Stimulated activated CD8-positive, alpha-beta memory T cell treated with anti-CD3 and anti-CD28 coated beads, Interleukin-4, amount 100 ng/mL, for 4 hours (primary cell): ENCODE measurements at regions not wholly inside any gene's neighbourhood (a gene's known extent, or its start where the extent isn't known, plus 50 kb on each side); places are given as distances from the start of the nearest gene placed in this dataset.
"Not testable (repeated sequence)": the region's sequence is repeated elsewhere in the genome, so short reads cannot be mapped to it uniquely, and the experiment has no call there.

Experiments used
- DNase-seq, 2 donors: peaks; one replicate each; pipeline ENCODE4 v3.0.0-alpha.2; 2020; ENCODE audit warnings: low read depth in 2 of 2, low spot score in 1 of 2

- DNase-seq = no peak
Measured at GRCh38 chr1:182261655-182262054, 129.9 kb downstream of the GLUL start.

- DNase-seq = no peak
Measured at GRCh38 chr1:182260516-182260915, 131.1 kb downstream of the GLUL start.

GRCh38 chr1:182259968-182260367 is 131.6 kb downstream of the GLUL start:
- DNase-seq = no peak

- DNase-seq = peak; percentile 1 to 15
Measured at GRCh38 chr1:182259229-182259872, 132.2 kb downstream of the GLUL start.

- DNase-seq = no peak
Measured at GRCh38 chr1:182257369-182258063, 134.1 kb downstream of the GLUL start.

- no peak for DNase-seq
Measured at GRCh38 chr1:182256931-182257330, 134.7 kb downstream of the GLUL start.

GRCh38 chr1:182255494-182255893 is 136.1 kb downstream of the GLUL start:
- no peak for DNase-seq

GRCh38 chr1:182253319-182253860 is 138.2 kb downstream of the GLUL start:
- no peak for DNase-seq

GRCh38 chr1:182251561-182251960 is 140.0 kb downstream of the GLUL start:
- no peak for DNase-seq

GRCh38 chr1:182249201-182249676 is 142.4 kb downstream of the GLUL start:
- no peak for DNase-seq

GRCh38 chr1:182248721-182249120 is 142.9 kb downstream of the GLUL start:
- DNase-seq = no peak

- DNase-seq = not testable (repeated sequence)
Measured at GRCh38 chr1:182247813-182248212, 143.8 kb downstream of the GLUL start.

GRCh38 chr1:182246783-182247182 is 144.8 kb downstream of the GLUL start:
- no peak for DNase-seq

GRCh38 chr1:182245040-182245439 is 146.6 kb downstream of the GLUL start:
- no peak for DNase-seq

GRCh38 chr1:182244451-182244850 is 147.1 kb downstream of the GLUL start:
- DNase-seq = no peak

GRCh38 chr1:182242641-182243040 is 148.9 kb downstream of the GLUL start:
- no peak for DNase-seq

GRCh38 chr1:182240085-182240484 is 151.5 kb downstream of the GLUL start:
- no peak for DNase-seq

- no peak for DNase-seq
Measured at GRCh38 chr1:182238421-182238820, 153.2 kb downstream of the GLUL start.

- no peak for DNase-seq
Measured at GRCh38 chr1:182237329-182237728, 154.3 kb downstream of the GLUL start.

- DNase-seq = no peak
Measured at GRCh38 chr1:182236651-182237077, 154.9 kb downstream of the GLUL start.

- DNase-seq = no peak
Measured at GRCh38 chr1:182235952-182236650, 155.5 kb downstream of the GLUL start.

GRCh38 chr1:182235604-182235951 is 156.0 kb downstream of the GLUL start:
- no peak for DNase-seq
